ENCODE measurements at regions not wholly inside any gene's neighbourhood (a gene's known extent, or its start where the extent isn't known, plus 50 kb on each side); places are given as distances from the start of the nearest gene placed in this dataset.

- CTCF ChIA-PET: no interaction called here
- POLR2A ChIA-PET: no interaction called here
These were observed 1276.1 kb upstream of the FAM98A start for GRCh38 chr2:34875091-34875745.

GRCh38 chr2:34853646-34854045 is 1254.5 kb upstream of the FAM98A start:
- no peak for ATAC-seq (ENCODE audit: low read depth)
- CTCF ChIA-PET: no interaction called here

More at GRCh38 chr2:34875091-34875745, 1276.1 kb upstream of the FAM98A start:
- Mint-ChIP-seq H3K36me3 (ENCODE audit: low read depth) (no peaks in the 10 kb centered on the region), H3K4me3 (no peak overlapping the region), H3K27me3 (no peaks in the 10 kb centered on the region), H3K27ac (no peak overlapping the region), H3K9me3 (peaks cover 5% of the 10 kb centered on the region), H3K4me1 (no peaks in the 10 kb centered on the region)
- TF ChIP-seq CTCF (IDR thresholded peaks at IDR 0.05): no peak
- intact Hi-C loops (cut with micrococcal nuclease): no loop called here
- ATAC-seq (ENCODE audit: low read depth): no peak
- no peak for DNase-seq

GRCh38 chr2:34851804-34852203 is 1252.7 kb upstream of the FAM98A start:
- peaks cover 12% of the 10 kb centered on the region for H3K9me3 Mint-ChIP-seq
- no peaks in the 10 kb centered on the region for H3K4me1 Mint-ChIP-seq
- intact Hi-C loops (cut with micrococcal nuclease): no loop called here
- ChIA-PET POLR2A (no interaction called here), CTCF (no interaction called here)
- DNase-seq: no peak
- no peak for ATAC-seq (ENCODE audit: low read depth)
- H3K27ac Mint-ChIP-seq: no peak overlapping the region
- no peak for TF ChIP-seq CTCF (IDR thresholded peaks at IDR 0.05)
- no peaks in the 10 kb centered on the region for H3K36me3 Mint-ChIP-seq (ENCODE audit: low read depth)
- no peaks in the 10 kb centered on the region for H3K27me3 Mint-ChIP-seq
- no peak overlapping the region for H3K4me3 Mint-ChIP-seq

More at GRCh38 chr2:34853646-34854045, 1254.5 kb upstream of the FAM98A start:
- H3K27ac Mint-ChIP-seq: no peak overlapping the region
- no peak overlapping the region for H3K4me3 Mint-ChIP-seq
- no peak for TF ChIP-seq CTCF (IDR thresholded peaks at IDR 0.05)
- no peaks in the 10 kb centered on the region for H3K27me3 Mint-ChIP-seq
- POLR2A ChIA-PET: no interaction called here
- intact Hi-C loops (cut with micrococcal nuclease): no loop called here
- DNase-seq: no peak
- no peaks in the 10 kb centered on the region for H3K4me1 Mint-ChIP-seq
- no peaks in the 10 kb centered on the region for H3K36me3 Mint-ChIP-seq (ENCODE audit: low read depth)
- peaks cover 15% of the 10 kb centered on the region for H3K9me3 Mint-ChIP-seq

- CTCF ChIA-PET: no interaction called here
- no peak for TF ChIP-seq CTCF (IDR thresholded peaks at IDR 0.05)
- intact Hi-C loops (cut with micrococcal nuclease): no loop called here
These were observed 1250.7 kb upstream of the FAM98A start for GRCh38 chr2:34849827-34850226.

GRCh38 chr2:34848691-34849090 is 1249.6 kb upstream of the FAM98A start:
- H3K27me3 Mint-ChIP-seq: no peaks in the 10 kb centered on the region
- ATAC-seq (ENCODE audit: low read depth) (no peak), DNase-seq (no peak)
- no peaks in the 10 kb centered on the region for H3K36me3 Mint-ChIP-seq (ENCODE audit: low read depth)
- intact Hi-C loops (cut with micrococcal nuclease): no loop called here
- no peaks in the 10 kb centered on the region for H3K4me1 Mint-ChIP-seq
- H3K9me3 Mint-ChIP-seq: peaks cover 10% of the 10 kb centered on the region
- TF ChIP-seq CTCF (IDR thresholded peaks at IDR 0.05): no peak
- ChIA-PET CTCF (no interaction called here), POLR2A (no interaction called here)
- H3K27ac Mint-ChIP-seq: no peak overlapping the region
- no peak overlapping the region for H3K4me3 Mint-ChIP-seq

More at GRCh38 chr2:34849827-34850226, 1250.7 kb upstream of the FAM98A start:
- ATAC-seq (ENCODE audit: low read depth) (no peak), DNase-seq (no peak)
- no peaks in the 10 kb centered on the region for H3K36me3 Mint-ChIP-seq (ENCODE audit: low read depth)
- no peak overlapping the region for H3K27ac Mint-ChIP-seq
- H3K27me3 Mint-ChIP-seq: no peaks in the 10 kb centered on the region
- no peak overlapping the region for H3K4me3 Mint-ChIP-seq
- no peaks in the 10 kb centered on the region for H3K4me1 Mint-ChIP-seq
- POLR2A ChIA-PET: no interaction called here
- H3K9me3 Mint-ChIP-seq: peaks cover 10% of the 10 kb centered on the region

Measured in activated B cell treated with CpG ODN at 0.5 μM for 24 hours (primary cell).